Smooth muscle cell (in vitro differentiated cells): ENCODE measurements at regions not wholly inside any gene's neighbourhood (a gene's known extent, or its start where the extent isn't known, plus 50 kb on each side); places are given as distances from the start of the nearest gene placed in this dataset.

ENCODE experiments used
- DNase-seq: peaks from one replicate; lab custom pipeline; 2025; ENCODE audit not compliant: unreplicated experiment; lab: John Stamatoyannopoulos, UW
- H2AFZ ChIP-seq: fragments of 200-600 bp; sonication (generic); 2 replicates; pipeline ENCODE4 v1.6.0; 2016; ENCODE audit warnings: antibody characterized with exemption, low read depth, mild to moderate bottlenecking
- H3F3A ChIP-seq: fragments of 200-600 bp; sonication (generic); 2 replicates; pipeline ENCODE4 v1.6.0; 2017; ENCODE audit warnings: antibody characterized with exemption, low read depth
- H3K27ac ChIP-seq: fragments of 200-600 bp; sonication (generic); 2 replicates; pipeline ENCODE4 v1.5.1; 2016; ENCODE audit warnings: low read depth, mild to moderate bottlenecking
- H3K27me3 ChIP-seq: fragments of 200-600 bp; sonication (generic); 2 replicates; pipeline ENCODE4 v1.6.1; 2016; ENCODE audit warnings: low read depth, mild to moderate bottlenecking
- H3K36me3 ChIP-seq: fragments of 200-600 bp; sonication (generic); 2 replicates; pipeline ENCODE4 v1.5.1; 2016; ENCODE audit warnings: low read depth
- H3K4me1 ChIP-seq: fragments of 200-600 bp; sonication (generic); 2 replicates; pipeline ENCODE4 v1.5.1; 2016; ENCODE audit warnings: low read depth
- H3K4me2 ChIP-seq: fragments of 200-600 bp; sonication (generic); 2 replicates; pipeline ENCODE4 v1.6.0; 2016; ENCODE audit warnings: mild to moderate bottlenecking
- H3K4me3 ChIP-seq: fragments of 200-600 bp; sonication (generic); 2 replicates; pipeline ENCODE4 v1.5.1; 2016; ENCODE audit warnings: mild to moderate bottlenecking
- H3K79me2 ChIP-seq: fragments of 200-600 bp; sonication (generic); 2 replicates; pipeline ENCODE4 v1.6.0; 2016; ENCODE audit warnings: low read depth, mild to moderate bottlenecking
- H3K9ac ChIP-seq: fragments of 200-600 bp; sonication (generic); 2 replicates; pipeline ENCODE4 v1.6.0; 2016; ENCODE audit warnings: low read depth
- H3K9me3 ChIP-seq: fragments of 200-600 bp; sonication (generic); replicated peaks from 2 replicates; pipeline ENCODE4 v1.5.1; 2016; ENCODE audit warnings: low read depth
- H4K20me1 ChIP-seq: fragments of 200-600 bp; sonication (generic); 2 replicates; pipeline ENCODE4 v1.6.0; 2016; ENCODE audit warnings: low read depth
- CTCF ChIP-seq: fragments of 200-600 bp; sonication (generic); IDR thresholded peaks from 2 replicates; pipeline ENCODE4 v1.5.1; 2017; ENCODE audit warnings: borderline replicate concordance, mild to moderate bottlenecking, antibody characterized with exemption; ENCODE audit not compliant: insufficient read depth, poor library complexity, severe bottlenecking
- WGBS: methylation state at CpG from one replicate; pipeline ENCODE4 v1.1.7; 2016; ENCODE audit warnings: low lambda C conversion rate; 5-methylcytosine and 5-hydroxymethylcytosine counted together

GRCh38 chr14:53330441-53330840 is 177.3 kb upstream of the DDHD1 start:
- no peak overlapping the region for H2AFZ ChIP-seq
- H3K9ac ChIP-seq = no peak overlapping the region
- H3K9me3 ChIP-seq = no peaks in the 10 kb centered on the region
- H3K4me2 ChIP-seq = no peak overlapping the region
- H3F3A ChIP-seq = no peaks in the 10 kb centered on the region
- no peak for TF ChIP-seq CTCF
- 88% methylated on average over 3 of the region's 3 CpGs for WGBS
- H3K4me3 ChIP-seq = no peak overlapping the region
- H3K4me1 ChIP-seq = no peaks in the 10 kb centered on the region
- H3K36me3 ChIP-seq = no peaks in the 10 kb centered on the region
- no peaks in the 10 kb centered on the region for H4K20me1 ChIP-seq
- DNase-seq = no peak
- no peaks in the 10 kb centered on the region for H3K79me2 ChIP-seq
- no peaks in the 10 kb centered on the region for H3K27me3 ChIP-seq
- no peak overlapping the region for H3K27ac ChIP-seq

- Histone ChIP-seq H3K27ac (no peak overlapping the region), H3K36me3 (no peaks in the 10 kb centered on the region), H2AFZ (no peak overlapping the region), H3K9ac (no peak overlapping the region), H3K4me1 (no peaks in the 10 kb centered on the region), H3K9me3 (no peaks in the 10 kb centered on the region), H4K20me1 (no peaks in the 10 kb centered on the region), H3K79me2 (no peaks in the 10 kb centered on the region), H3K4me3 (no peak overlapping the region), H3K27me3 (no peaks in the 10 kb centered on the region), H3K4me2 (no peak overlapping the region), H3F3A (no peaks in the 10 kb centered on the region)
- no peak for TF ChIP-seq CTCF
- 80% methylated on average over 5 of the region's 5 CpGs for WGBS
- no peak for DNase-seq
These were observed 175.7 kb upstream of the DDHD1 start for GRCh38 chr14:53328841-53329240.

- Histone ChIP-seq H3F3A (no peaks in the 10 kb centered on the region), H3K36me3 (no peaks in the 10 kb centered on the region), H3K79me2 (no peaks in the 10 kb centered on the region), H3K27ac (no peak overlapping the region), H3K4me3 (no peak overlapping the region), H3K9ac (no peak overlapping the region), H3K9me3 (no peaks in the 10 kb centered on the region), H3K27me3 (no peaks in the 10 kb centered on the region), H3K4me2 (no peak overlapping the region), H4K20me1 (no peaks in the 10 kb centered on the region), H2AFZ (no peak overlapping the region), H3K4me1 (no peaks in the 10 kb centered on the region)
- no peak for DNase-seq
- 59% methylated on average over 1 of the region's 1 CpG for WGBS
- TF ChIP-seq CTCF = no peak
These were observed 174.6 kb upstream of the DDHD1 start for GRCh38 chr14:53327716-53328115.

- TF ChIP-seq CTCF = peak; percentile 27
- Histone ChIP-seq H3F3A (no peaks in the 10 kb centered on the region), H3K27ac (no peak overlapping the region), H3K4me3 (no peak overlapping the region), H3K9ac (no peak overlapping the region), H4K20me1 (no peaks in the 10 kb centered on the region), H3K4me1 (no peaks in the 10 kb centered on the region), H3K9me3 (no peaks in the 10 kb centered on the region), H2AFZ (no peak overlapping the region), H3K79me2 (no peaks in the 10 kb centered on the region), H3K36me3 (no peaks in the 10 kb centered on the region), H3K27me3 (no peaks in the 10 kb centered on the region), H3K4me2 (no peak overlapping the region)
- no peak for DNase-seq
These were observed 172.2 kb upstream of the DDHD1 start for GRCh38 chr14:53325176-53325806.
